ENCODE measurements at regions not wholly inside any gene's neighbourhood (a gene's known extent, or its start where the extent isn't known, plus 50 kb on each side); places are given as distances from the start of the nearest gene placed in this dataset.
"Not testable (repeated sequence)": the region's sequence is repeated elsewhere in the genome, so short reads cannot be mapped to it uniquely, and the experiment has no call there.

DNA sequence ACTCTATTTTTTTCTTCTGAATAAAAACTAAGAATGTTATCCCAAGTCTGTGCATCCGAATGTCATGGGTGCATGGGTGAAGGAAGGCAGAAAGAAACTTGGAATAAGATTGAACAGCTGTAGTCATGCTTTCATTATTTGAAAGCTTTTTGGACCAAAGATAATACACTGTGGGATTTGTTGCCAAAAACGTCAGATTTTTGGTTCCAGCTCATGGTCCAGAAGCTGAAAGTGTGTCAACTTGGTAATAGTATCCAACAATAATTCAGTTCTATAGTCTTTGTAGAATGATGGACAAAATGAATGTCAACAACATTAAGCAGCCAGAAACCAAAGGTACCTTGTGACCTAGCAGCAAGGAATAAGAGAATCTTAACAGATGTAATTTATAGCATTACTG is 327.9 kb upstream of the ADAMTS9 start:
- no peak for DNase-seq (ENCODE audit: insufficient read length, low spot score)
- TF ChIP-seq, protein P1, sequence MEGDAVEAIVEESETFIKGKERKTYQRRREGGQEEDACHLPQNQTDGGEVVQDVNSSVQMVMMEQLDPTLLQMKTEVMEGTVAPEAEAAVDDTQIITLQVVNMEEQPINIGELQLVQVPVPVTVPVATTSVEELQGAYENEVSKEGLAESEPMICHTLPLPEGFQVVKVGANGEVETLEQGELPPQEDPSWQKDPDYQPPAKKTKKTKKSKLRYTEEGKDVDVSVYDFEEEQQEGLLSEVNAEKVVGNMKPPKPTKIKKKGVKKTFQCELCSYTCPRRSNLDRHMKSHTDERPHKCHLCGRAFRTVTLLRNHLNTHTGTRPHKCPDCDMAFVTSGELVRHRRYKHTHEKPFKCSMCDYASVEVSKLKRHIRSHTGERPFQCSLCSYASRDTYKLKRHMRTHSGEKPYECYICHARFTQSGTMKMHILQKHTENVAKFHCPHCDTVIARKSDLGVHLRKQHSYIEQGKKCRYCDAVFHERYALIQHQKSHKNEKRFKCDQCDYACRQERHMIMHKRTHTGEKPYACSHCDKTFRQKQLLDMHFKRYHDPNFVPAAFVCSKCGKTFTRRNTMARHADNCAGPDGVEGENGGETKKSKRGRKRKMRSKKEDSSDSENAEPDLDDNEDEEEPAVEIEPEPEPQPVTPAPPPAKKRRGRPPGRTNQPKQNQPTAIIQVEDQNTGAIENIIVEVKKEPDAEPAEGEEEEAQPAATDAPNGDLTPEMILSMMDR (IDR thresholded peaks at IDR 0.05; ENCODE audit: insufficient read depth, missing control alignments) = no peak
- FAIRE-seq = no peak

- no peak for DNase-seq (ENCODE audit: insufficient read length, low spot score)
- TF ChIP-seq, protein P1 (IDR thresholded peaks at IDR 0.05; ENCODE audit: insufficient read depth, missing control alignments) = no peak
- FAIRE-seq = no peak
Measured at GRCh38 chr3:65013053-65013452, 325.3 kb upstream of the ADAMTS9 start.

GRCh38 chr3:65006300-65006739 is 318.5 kb upstream of the ADAMTS9 start:
- DNase-seq (ENCODE audit: insufficient read length, low spot score) = no peak
- TF ChIP-seq, protein P1 (IDR thresholded peaks at IDR 0.05; ENCODE audit: insufficient read depth, missing control alignments) = no peak
- FAIRE-seq = no peak

GRCh38 chr3:65005486-65005885 is 317.7 kb upstream of the ADAMTS9 start:
- FAIRE-seq (no peak), DNase-seq (ENCODE audit: insufficient read length, low spot score) (no peak)
- TF ChIP-seq, protein P1 (IDR thresholded peaks at IDR 0.05; ENCODE audit: insufficient read depth, missing control alignments) = no peak

DNA sequence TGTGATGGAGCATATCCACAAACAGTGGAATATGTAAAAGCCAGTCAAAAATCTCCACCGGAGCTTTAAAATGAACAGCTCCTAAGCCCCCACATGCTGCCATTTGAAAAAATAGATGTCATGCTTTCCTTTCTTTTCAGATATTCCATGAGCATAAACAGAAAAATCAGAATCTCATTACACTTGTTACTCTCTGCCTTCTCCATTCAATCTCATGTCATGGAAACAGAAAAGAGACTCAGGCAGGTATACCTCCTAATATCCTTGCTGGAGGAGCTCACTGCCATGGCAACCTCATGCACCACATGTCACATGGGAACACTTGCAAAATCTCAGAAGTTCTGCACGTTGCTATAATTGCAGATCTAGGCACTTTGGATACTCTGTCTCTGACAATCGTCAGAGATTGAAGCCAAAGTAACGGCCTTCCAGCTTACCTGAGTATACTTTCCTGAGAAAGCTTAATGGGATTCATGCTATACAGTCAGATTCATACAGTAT is 317.0 kb upstream of the ADAMTS9 start:
- TF ChIP-seq, protein P1 (IDR thresholded peaks at IDR 0.05; ENCODE audit: insufficient read depth, missing control alignments) = no peak
- no peak for FAIRE-seq
- DNase-seq (ENCODE audit: insufficient read length, low spot score) = no peak

- DNase-seq (ENCODE audit: insufficient read length, low spot score) (no peak), FAIRE-seq (no peak)
- TF ChIP-seq, protein P1 (IDR thresholded peaks at IDR 0.05; ENCODE audit: insufficient read depth, missing control alignments) = no peak
Measured at GRCh38 chr3:65004306-65004705, 316.5 kb upstream of the ADAMTS9 start.

DNA sequence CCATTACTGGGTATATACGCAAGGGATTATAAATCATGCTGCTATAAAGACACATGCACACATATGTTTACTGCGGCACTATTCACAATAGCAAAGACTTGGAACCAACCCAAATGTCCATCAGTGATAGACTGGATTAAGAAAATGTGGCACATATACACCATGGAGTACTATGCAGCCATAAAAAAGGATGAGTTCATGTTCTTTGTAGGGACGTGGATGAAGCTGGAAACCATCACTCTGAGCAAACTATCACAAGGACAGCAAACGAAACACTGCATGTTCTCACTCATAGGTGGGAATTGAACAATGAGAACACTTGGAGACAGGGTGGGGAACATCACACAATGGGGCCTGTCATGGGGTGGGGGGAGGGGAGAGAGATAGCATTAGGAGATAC is 313.3 kb upstream of the ADAMTS9 start:
- not testable (repeated sequence) for FAIRE-seq; DNase-seq (ENCODE audit: insufficient read length, low spot score)

- DNase-seq (ENCODE audit: insufficient read length, low spot score) (no peak), FAIRE-seq (no peak)
- TF ChIP-seq, protein P1 (IDR thresholded peaks at IDR 0.05; ENCODE audit: insufficient read depth, missing control alignments) = no peak
Measured at GRCh38 chr3:64998317-64998716, 310.5 kb upstream of the ADAMTS9 start.

Data from D721Med (cell line).